HuH-7.5 (cell line): ENCODE measurements at regions not wholly inside any gene's neighbourhood (a gene's known extent, or its start where the extent isn't known, plus 50 kb on each side); places are given as distances from the start of the nearest gene placed in this dataset.

Experiments
- DNase-seq: peaks from one replicate; pipeline ENCODE4 v3.0.0; 2011; ENCODE audit warnings: low spot score

DNA sequence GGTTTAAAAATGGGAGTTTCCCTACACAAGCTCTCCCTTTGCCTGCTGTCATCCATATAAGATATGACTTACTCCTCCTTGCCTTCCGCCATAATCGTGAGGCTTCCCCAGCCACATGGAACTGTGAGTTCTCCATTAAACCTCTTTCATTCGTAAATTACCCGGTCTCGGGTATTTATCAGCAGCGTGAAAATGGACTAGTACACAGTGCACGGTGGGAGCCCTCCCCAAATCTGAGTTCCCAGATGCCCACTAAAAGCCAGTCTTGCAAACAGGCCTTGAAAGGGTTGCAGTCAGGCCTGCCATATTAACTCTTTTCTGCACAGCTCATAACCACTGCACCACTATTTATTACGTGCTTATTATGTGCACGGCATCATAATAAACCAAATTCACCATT is 400.9 kb downstream of the PRDM2 start:
- no peak for DNase-seq

DNA sequence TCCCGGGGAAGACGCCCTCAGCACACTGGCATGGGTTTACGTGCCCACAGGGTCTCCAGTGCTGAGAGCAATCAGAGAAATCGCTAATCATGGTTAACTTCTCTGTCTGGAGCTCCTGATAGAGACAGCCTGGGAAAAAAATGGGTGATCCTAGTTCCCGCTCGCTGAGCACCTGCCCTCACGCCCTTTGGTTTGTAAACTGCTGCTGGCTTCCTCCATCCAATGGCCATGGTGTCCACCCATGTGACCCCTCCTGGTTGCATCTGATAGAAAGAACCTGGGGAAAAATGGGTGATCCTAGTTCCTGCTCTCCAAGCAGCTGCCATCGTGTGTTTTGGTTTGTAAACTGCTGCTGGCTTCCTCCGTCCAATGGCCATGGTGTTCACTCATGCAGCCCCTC is 402.2 kb downstream of the PRDM2 start:
- DNase-seq: no peak

DNA sequence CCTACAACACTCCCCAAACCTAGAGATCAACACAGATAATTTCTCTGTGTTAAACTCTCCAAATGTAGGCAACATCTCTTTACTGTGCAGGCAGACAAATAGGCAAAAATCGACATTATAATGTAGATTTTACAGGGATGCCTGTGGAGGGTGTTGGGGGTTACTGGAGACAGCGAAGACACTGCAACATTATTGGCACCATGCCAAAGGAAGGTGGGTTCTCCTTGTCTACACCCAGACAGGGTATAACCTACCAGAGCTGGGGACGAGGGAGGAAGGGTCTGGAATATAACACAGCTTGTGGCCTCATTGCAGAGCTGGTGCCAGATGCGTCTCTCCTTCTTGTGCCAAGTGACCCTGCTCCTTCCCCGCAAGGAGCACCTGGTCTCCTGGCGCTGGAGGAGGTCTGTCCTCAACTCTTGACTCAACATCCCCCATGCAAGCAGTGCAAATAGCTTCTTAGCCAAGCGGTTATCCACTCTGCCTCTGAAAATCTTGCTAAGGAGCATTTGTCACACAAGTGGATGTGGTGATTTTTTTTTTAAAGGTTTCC is 404.0 kb downstream of the PRDM2 start:
- no peak for DNase-seq

DNA sequence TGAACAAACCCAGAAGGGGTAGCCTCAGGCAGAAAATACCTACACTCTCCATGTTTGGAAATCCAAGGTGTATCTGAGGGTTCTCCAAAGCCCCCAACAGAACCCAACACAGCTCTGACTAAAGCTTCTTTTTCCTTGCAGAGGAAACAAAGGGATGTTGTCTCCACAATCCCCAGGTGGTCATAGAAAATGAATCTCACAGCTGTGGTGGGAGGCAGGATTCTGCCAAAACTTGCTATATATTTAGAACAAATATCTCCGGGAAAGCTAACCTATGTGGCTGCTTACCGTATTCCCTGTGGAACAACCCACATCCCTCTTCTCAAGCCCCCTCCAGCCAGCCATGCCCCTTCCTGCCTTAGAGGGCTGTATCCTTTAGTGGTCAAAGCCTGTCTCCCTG is 406.1 kb downstream of the PRDM2 start:
- no peak for DNase-seq

DNA sequence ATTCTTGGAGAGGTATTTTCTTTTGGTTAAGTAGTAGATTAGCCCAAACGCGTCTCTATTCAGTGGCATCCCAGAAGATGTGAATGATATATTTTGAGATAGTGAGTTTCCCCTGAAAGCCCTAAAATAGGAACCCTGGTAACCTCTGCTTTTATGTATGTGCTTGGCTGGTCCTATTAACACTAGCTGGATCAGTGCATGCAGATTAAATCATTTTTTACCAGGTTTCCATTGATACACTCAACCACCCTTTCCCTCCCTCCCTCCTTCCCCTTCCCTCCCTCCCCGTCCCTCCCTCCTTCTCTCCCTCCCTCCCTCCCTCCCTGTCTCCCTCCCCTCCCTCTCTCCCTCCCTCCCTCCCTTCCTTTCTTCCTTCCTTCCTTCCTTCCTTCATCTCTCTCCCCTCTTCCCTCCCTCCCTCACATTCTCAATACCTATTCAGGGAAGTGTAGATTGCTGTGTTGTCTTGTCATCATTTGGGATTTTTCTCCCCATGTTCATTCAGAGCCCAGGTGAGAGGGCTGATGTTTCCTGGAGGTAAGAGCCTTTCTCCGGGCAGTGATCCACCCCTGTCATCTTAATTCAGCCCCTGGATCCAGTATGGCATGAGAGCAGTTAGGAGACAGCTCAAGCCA is 406.8 kb downstream of the PRDM2 start:
- DNase-seq: no peak

DNA sequence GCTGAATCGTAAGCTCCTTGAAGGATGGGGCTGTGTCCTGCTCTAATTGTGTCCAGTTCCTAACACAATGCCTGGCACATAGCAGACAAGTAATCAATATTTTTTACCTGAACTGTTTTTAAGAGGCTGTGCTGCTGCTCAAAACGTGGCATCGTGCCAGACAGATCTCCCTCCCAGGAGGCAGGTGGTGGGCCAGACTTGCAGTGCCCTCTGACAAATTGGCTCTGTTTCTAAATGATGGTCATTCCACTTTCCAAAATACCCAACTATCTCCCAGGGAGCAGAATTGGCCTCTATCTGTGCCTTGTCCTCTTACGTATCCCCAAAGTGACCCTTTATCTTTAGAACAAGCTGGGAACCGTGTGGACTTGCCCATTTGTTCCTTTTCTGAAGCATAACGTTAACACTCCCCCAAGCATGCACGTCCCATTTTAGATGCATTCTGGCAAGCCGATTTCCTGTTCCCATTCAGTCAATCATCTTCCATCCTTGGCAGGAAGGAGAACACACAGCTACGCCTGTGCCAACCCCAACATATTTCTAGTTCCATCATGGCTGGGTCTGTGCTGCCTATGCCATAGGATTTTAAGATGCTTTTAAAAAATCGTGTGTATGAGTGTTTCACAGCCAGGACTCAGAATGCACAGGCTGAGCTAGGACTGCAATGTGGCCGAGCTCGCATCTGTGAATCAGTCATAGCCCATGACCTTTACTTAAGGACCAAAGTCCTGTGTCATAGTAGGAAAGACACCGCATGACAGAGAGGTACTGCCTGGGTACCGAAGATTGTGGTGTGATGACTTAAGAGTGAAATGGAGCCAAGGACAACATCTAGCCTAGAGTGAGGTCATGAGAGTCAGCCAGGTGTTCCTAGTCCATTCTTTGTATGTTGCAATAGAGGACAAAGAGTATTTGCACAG is 408.6 kb downstream of the PRDM2 start:
- DNase-seq: no peak

DNA sequence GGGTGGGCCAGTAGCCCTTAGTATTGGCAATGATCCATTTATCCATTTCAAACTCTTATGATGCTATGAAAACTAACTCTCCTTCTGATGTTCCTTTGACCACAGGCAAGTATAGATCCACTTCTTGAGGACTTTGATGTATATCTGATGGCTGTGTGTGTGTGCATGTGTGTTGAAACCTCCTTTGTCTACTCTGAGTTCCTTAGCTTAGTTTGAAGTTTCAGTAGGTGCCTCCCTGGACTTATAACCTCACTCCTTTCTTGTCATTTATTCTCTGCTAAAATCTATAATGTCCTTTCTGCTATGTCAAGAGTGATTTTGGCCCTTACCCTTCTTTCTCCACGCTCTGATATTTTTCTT is 409.3 kb downstream of the PRDM2 start:
- DNase-seq: no peak

DNA sequence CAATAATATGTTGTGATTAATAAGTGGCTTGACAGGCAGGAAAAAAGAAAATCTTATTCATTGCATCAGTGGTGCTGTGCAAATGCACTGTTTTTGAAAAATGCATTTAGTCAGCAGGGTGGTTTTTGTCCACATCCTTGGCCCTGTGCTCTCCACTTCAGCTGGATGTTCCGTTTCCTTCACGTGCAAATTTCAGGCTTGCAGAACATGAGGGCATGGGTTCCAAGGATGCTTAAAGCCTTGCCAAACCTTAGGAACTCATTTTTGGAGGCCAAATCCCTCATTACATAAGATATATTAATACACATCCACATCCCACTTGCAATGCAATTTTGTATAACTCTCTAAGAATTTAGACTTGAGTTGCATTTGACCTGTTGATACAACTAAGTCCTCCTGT is 410.1 kb downstream of the PRDM2 start:
- no peak for DNase-seq

DNA sequence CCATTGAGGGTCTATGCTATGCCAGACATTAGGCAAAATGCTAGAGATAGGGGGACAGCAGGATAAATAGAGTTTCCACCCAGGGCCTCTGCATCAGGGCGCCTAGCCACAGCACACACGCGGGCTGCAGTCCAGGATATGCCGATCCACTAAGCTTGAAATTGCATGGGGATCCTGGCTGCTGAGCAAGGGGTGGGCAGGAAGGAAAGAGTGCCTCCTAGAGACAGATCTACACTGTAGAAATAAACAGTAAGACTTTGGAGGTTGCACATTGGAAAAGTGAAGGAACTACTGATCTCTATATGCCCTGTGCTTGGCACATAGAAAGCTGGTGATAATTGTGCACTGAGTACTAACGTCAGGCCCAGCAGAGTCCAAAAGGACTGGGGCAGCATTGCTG is 411.1 kb downstream of the PRDM2 start:
- DNase-seq: no peak

DNA sequence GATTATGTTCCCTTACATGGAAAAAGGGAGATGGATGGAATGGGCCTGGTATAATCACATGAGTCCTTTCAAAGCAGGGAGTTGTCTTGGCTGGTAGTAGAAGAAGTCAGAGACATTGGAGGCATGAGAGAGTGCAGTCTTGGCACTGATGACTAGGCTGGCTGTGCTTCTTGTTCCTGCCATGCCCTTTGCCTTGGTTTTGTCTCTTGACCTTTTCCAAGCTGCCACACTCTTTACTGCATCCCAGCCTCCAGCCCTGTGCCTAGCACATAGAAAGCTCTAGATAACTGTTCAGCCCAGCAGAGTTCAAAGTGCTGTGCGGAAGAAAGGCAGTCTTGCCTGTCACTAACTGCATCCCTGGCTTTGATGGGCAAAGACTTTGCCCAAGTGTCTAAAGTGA is 412.6 kb downstream of the PRDM2 start:
- DNase-seq: no peak

DNA sequence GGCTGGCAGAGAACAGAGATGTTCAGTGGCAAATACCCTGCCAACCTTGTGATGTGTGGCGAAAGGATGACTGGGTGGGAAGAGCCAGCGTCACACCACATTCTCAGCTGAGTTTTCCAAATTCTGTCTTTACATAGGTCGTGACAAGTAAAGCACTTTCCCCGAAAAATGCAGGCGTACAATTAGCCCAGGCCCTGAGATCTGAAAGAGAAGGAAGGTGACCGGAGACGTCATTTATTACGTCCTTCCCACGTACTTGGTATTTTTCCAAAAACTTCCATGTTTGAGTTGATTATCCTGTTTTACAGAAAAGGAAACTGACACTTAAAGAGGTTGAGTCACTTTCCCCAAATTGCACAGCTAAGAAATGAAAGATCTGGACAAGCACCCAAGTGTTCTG is 413.3 kb downstream of the PRDM2 start:
- DNase-seq: no peak

DNA sequence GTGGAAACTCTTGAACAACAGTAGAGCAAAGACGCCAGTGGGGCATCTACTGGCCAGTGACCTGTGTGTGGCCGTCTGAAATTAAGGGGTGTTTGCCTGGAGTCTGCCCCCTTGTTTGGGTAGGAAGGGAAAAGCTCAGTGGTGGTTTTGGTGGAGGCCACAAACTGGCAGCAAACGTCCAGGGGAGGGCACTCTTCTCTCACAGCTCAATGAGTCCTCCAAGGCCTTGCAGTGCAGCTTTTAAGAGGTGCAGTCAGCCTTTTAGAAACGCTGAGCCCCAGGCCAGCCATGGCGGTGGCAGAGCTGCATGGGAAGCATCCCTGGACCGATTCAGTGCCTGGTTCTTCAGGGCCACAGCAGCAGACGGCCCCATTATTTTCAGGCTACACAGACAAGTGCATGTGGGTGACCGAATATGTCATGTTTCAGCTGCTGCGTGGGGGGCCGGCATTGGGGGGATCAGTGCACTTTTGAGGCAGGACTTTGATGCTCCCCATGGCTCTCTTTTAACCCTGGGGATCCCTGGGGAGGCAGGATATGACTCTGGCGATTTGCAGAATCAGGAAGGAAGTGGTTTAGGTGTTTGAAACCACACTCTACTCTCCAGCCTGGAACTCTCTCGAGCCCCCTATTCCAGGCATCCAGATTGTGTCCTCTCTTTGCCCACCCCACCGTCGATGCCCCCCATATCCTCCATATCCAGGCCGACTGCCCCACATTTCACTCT is 414.0 kb downstream of the PRDM2 start:
- no peak for DNase-seq

DNA sequence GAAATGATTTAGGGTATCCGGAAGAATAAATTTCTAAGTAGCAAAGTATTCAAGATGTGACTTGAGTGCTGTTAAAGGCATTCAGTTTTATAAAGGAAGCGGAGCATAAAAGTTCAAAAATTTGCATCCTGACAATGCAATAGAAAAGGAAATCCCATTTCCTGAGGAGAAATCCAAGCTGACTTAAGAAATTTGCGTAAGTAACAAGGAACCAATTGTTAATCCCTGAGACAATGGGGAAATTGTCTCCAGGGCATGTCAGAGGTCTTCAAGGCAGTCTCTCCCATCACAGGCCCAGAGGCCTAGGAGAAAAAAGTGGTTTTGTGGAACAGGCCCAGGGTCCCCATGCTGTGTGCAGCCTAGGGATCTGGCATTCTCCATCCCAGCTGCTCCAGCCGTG is 416.0 kb downstream of the PRDM2 start:
- no peak for DNase-seq

DNA sequence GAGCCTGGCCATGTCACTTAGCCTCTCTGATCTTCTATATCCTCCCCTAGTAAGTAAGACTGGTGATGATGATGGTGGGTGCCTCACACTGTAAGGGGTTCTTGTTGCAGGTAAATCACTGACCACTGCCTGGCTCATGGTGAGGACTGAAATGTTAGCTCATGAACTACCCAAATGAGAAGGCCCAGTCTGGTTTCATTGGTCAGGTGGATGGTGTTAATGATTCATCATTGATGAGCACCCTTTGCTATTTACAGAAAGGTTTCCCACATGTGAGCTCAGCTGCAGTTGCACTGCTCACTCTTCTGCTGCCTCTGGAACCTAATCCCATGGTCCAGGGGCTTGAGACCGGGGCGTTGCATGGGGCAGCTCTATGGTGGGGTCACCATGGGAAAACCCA is 417.7 kb downstream of the PRDM2 start:
- DNase-seq: no peak

DNA sequence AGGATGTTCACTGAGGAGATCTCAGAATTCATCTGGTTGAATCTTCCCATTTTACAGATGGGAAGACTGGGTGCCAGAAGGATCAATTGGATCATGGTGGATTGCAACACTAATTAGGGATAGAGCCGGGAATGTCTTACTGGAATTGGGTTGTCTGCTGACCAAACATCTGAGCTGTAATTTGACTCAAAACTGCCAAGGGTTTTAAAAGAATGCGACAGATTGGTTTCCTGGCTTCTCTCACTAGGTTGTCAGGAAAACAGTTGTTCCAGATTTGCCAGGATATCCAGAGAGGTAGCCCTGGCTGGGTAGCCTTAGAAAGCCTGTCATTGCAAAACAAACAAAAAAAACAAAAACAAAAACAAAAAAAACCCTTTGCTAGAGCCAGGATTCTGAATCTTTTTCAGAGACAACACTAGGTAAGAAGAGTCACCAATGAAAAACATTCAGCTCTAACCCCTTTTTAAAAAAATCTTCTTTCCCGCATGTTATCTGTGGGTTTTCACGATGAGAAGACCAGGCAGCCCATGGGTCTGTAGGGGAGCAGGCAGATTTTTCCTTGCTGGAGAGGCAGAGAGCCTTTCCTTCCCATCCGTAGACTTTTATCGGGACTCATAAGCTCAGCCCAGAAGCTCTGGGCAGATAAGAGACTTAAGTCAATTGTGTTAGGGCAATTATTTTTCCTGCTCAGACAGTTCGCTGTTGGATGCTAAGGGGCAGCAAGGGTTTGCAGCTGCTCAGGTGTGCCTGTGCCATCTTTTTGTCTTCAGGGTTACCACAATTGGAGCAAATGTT is 418.9 kb downstream of the PRDM2 start:
- no peak for DNase-seq

DNA sequence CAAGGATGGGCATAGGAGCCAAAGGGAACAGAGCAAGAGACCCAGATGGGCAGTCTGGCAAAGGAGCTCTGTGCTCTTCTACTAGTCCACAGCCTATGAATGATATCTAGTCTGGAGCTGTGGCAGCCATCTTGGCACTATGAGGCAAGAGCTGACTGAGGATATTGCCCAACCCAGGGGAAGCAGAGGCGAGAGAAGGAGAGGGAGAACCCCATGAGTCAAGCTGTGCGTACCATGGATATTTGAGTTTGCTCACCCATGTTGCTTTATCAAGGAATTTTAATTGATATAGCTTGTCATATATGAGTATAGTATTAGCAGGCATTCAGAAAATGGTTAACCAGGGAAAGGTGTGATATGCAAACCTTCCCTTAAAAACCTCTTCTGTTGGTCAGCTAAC is 420.9 kb downstream of the PRDM2 start:
- no peak for DNase-seq

DNA sequence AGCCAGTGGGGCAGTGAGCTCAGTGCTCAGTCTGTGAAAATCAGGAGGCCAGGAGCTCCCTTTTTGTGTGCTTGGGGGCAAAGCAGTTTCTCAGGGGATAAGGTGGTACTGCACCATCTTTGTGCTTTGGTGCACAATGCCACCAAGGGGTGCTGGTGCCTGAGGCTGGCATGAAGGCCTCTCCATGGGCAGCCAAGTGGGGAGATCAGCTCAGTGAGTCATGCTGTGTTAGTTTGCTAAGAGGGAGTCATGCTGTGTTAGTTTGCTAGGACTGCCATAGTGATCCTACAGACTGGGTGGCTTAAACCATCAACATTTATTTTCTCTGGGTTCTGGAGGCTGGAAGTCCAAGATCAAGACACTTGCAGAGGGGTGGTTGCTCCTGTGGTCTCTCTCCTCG is 428.1 kb downstream of the PRDM2 start:
- no peak for DNase-seq

DNA sequence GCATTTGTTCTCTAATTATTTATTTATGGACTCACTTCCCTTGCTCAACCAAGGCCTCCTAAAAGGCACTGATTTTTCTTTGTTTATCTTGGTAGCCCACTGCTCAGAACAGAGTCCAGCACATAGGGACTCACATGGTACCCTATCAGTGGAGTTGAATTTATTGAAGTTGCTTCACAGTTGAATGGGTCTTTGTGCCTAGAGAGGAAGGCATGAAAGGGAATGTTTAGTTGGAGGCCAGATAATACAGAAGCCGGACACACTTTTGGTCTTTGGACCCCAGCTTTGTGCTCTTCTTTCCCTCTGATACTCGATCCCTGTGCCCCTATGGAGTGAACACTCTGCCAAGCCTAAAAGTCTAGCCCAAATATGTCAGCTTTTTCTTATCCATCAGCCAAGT is 429.0 kb downstream of the PRDM2 start:
- no peak for DNase-seq

DNA sequence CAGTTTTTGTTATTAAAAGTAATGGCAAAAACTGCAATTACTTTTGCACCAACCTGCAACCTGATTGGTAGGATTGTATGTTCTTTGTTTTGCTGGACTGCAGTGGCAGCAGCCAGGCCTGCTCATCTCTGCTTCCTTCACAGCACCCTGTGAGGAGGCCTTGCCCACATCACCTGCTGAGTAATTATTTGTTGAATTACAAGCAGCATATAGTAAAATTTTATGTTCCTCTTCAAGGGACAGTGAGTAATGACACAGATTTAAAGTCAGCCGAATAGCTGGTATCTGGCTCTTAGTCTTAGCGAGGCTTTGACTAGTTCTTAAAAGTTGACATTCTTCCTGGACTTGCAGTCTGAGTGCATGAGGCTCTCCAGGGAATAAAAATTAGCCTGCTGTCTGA is 435.1 kb downstream of the PRDM2 start:
- no peak for DNase-seq

DNA sequence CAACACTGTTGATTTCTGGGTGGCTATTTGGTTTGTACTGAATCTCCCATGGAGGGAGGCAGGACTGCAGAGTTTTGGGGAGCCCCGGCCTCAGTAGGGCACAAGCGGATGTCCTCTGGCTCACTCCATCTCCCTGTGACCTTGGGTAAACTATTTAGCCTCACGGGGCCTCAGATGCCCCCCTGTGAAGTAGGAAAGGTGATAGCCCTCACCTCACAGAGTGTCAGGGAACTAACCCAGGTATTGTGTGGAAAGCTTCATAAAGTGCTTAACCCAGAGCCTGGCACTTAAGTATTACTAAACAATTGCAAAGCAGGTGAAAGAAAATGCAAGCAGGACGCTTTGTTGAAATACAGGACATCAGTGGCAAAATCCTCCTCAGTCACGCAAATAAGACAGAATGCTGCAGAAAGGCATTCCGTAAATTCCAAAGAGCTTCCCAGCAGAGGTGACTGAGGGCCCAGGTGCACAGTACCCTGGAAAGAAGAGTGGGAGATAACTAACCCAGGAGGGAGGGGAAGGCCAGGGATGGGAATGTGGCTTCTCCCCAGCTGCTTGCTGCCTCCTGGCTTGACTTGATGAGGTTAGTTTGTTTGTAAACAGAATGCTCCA is 436.3 kb downstream of the PRDM2 start:
- no peak for DNase-seq

DNA sequence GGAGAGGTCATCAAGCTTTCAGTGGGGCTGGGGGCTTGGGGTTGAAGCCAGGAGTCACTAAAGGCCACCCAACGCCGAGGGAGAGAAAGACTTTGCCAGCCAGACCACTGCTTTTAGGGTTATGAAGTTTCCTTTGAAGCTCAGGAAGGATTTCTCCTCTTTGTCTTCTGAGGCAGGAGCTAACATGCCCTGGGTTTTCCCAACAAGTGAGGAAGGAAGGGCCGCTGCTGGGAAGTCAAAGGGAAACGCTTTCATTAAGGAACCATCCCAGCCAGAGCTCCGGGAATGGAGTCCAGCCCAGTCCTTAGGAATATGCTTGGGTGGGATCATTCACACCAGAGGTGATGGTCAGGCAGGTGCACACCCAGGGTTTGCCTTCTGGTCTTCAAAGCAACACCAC is 436.9 kb downstream of the PRDM2 start:
- no peak for DNase-seq
